ENCODE measurements at regions not wholly inside any gene's neighbourhood (a gene's known extent, or its start where the extent isn't known, plus 50 kb on each side); places are given as distances from the start of the nearest gene placed in this dataset.

- Histone ChIP-seq H2AFZ (ENCODE audit: low read length) (no peak overlapping the region), H3K27me3 (ENCODE audit: insufficient read depth, low read length) (no peaks in the 10 kb centered on the region), H3K4me1 (ENCODE audit: insufficient read depth, low read length) (peaks cover 29% of the 10 kb centered on the region), H3K4me3 (ENCODE audit: insufficient read depth, low read length) (no peak overlapping the region), H3K79me2 (ENCODE audit: insufficient read depth, low read length) (no peaks in the 10 kb centered on the region), H3K9me3 (ENCODE audit: low read depth, low read length) (no peaks in the 10 kb centered on the region), H3K27ac (ENCODE audit: low read depth, low read length) (peak overlapping the region; percentile 90), H3K36me3 (ENCODE audit: insufficient read depth, low read length) (no peaks in the 10 kb centered on the region), H3K4me2 (ENCODE audit: insufficient read depth, low read length) (peak overlapping the region; percentile 29), H4K20me1 (ENCODE audit: insufficient read depth, low read length) (no peaks in the 10 kb centered on the region)
- TF ChIP-seq CTCF (IDR thresholded peaks at IDR 0.05; ENCODE audit: extremely low read depth, low read depth, low read length), result no peak
- DNase-seq (ENCODE audit: insufficient read length, low spot score, missing footprints), result no peak
Measured at GRCh38 chr9:118578467-118578866, 790.8 kb downstream of the BRINP1 start.

GRCh38 chr9:118583414-118583813 lies 785.8 kb downstream of the BRINP1 start:
- H4K20me1 ChIP-seq (ENCODE audit: insufficient read depth, low read length), result no peaks in the 10 kb centered on the region
- no peak overlapping the region for H3K27ac ChIP-seq (ENCODE audit: low read depth, low read length)
- no peak for DNase-seq (ENCODE audit: insufficient read length, low spot score, missing footprints)
- no peak for TF ChIP-seq CTCF (IDR thresholded peaks at IDR 0.05; ENCODE audit: extremely low read depth, low read depth, low read length)
- H3K9me3 ChIP-seq (ENCODE audit: low read depth, low read length), result no peaks in the 10 kb centered on the region
- no peak overlapping the region for H3K4me3 ChIP-seq (ENCODE audit: insufficient read depth, low read length)
- H3K79me2 ChIP-seq (ENCODE audit: insufficient read depth, low read length), result no peaks in the 10 kb centered on the region
- H2AFZ ChIP-seq (ENCODE audit: low read length), result no peak overlapping the region
- no peaks in the 10 kb centered on the region for H3K27me3 ChIP-seq (ENCODE audit: insufficient read depth, low read length)
- H3K36me3 ChIP-seq (ENCODE audit: insufficient read depth, low read length), result no peaks in the 10 kb centered on the region
- H3K4me2 ChIP-seq (ENCODE audit: insufficient read depth, low read length), result no peak overlapping the region
- peaks cover 5% of the 10 kb centered on the region for H3K4me1 ChIP-seq (ENCODE audit: insufficient read depth, low read length)

- Histone ChIP-seq H3K27me3 (ENCODE audit: insufficient read depth, low read length) (no peaks in the 10 kb centered on the region), H4K20me1 (ENCODE audit: insufficient read depth, low read length) (no peaks in the 10 kb centered on the region), H2AFZ (ENCODE audit: low read length) (no peak overlapping the region), H3K9me3 (ENCODE audit: low read depth, low read length) (no peaks in the 10 kb centered on the region), H3K4me2 (ENCODE audit: insufficient read depth, low read length) (no peak overlapping the region), H3K79me2 (ENCODE audit: insufficient read depth, low read length) (no peaks in the 10 kb centered on the region), H3K4me1 (ENCODE audit: insufficient read depth, low read length) (no peaks in the 10 kb centered on the region), H3K4me3 (ENCODE audit: insufficient read depth, low read length) (no peak overlapping the region), H3K36me3 (ENCODE audit: insufficient read depth, low read length) (no peaks in the 10 kb centered on the region), H3K27ac (ENCODE audit: low read depth, low read length) (no peak overlapping the region)
- no peak for TF ChIP-seq CTCF (IDR thresholded peaks at IDR 0.05; ENCODE audit: extremely low read depth, low read depth, low read length)
- DNase-seq (ENCODE audit: insufficient read length, low spot score, missing footprints), result no peak
Measured at GRCh38 chr9:118586978-118587377, 782.3 kb downstream of the BRINP1 start.

- no peak overlapping the region for H2AFZ ChIP-seq (ENCODE audit: low read length)
- no peak for TF ChIP-seq CTCF (IDR thresholded peaks at IDR 0.05; ENCODE audit: extremely low read depth, low read depth, low read length)
- no peaks in the 10 kb centered on the region for H3K9me3 ChIP-seq (ENCODE audit: low read depth, low read length)
- no peaks in the 10 kb centered on the region for H3K27me3 ChIP-seq (ENCODE audit: insufficient read depth, low read length)
- H3K4me3 ChIP-seq (ENCODE audit: insufficient read depth, low read length), result no peak overlapping the region
- no peaks in the 10 kb centered on the region for H4K20me1 ChIP-seq (ENCODE audit: insufficient read depth, low read length)
- no peaks in the 10 kb centered on the region for H3K36me3 ChIP-seq (ENCODE audit: insufficient read depth, low read length)
- no peaks in the 10 kb centered on the region for H3K4me1 ChIP-seq (ENCODE audit: insufficient read depth, low read length)
- no peaks in the 10 kb centered on the region for H3K79me2 ChIP-seq (ENCODE audit: insufficient read depth, low read length)
- no peak overlapping the region for H3K27ac ChIP-seq (ENCODE audit: low read depth, low read length)
- no peak overlapping the region for H3K4me2 ChIP-seq (ENCODE audit: insufficient read depth, low read length)
- DNase-seq (ENCODE audit: insufficient read length, low spot score, missing footprints), result no peak
Measured at GRCh38 chr9:118594428-118594827, 774.8 kb downstream of the BRINP1 start.
